T-helper 1 cell (primary cell): ENCODE measurements at regions not wholly inside any gene's neighbourhood (a gene's known extent, or its start where the extent isn't known, plus 50 kb on each side); places are given as distances from the start of the nearest gene placed in this dataset.

Experiments
- DNase-seq, 5 donors: peaks; one replicate each; pipeline ENCODE4 v3.0.0-alpha.2; 2012 to 2020

DNA sequence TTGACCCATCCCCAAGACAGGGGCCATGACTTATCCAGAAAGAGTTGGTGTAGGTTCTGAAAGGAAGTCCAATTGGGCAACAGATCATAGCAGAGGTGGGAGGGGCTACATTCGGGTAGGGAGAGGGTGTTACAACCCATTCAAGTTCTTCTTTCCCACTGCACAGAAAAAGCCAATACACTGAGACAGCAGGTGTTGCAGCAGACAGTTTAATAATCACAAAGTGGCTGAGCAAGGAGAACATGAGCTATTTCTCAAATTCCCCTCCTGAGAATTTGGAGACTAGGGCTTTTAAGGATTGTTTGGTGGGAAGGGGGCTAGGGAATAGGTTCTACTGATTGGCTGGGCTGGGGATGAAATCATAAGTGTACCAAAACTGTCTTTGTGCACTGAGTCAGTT lies 328.4 kb upstream of the POU3F1 start:
- no peak for DNase-seq

DNA sequence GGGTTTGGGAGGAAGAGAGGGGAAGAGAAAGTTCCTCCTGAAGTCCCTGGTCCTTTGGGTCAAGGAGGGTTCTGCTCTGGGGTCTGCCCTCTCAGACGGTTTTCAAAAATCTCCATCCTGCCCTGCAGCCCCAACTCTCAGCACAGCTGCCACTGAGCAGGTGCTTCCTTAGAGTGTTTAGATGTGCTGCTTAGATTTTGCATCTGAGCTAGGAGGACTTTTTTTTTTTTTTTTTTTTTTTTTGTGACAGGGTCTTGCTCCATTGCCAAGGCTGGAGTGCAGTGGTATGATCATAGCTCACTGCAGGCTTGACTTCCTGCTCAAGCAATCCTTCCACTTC lies 324.9 kb upstream of the POU3F1 start:
- DNase-seq, result no peak

DNA sequence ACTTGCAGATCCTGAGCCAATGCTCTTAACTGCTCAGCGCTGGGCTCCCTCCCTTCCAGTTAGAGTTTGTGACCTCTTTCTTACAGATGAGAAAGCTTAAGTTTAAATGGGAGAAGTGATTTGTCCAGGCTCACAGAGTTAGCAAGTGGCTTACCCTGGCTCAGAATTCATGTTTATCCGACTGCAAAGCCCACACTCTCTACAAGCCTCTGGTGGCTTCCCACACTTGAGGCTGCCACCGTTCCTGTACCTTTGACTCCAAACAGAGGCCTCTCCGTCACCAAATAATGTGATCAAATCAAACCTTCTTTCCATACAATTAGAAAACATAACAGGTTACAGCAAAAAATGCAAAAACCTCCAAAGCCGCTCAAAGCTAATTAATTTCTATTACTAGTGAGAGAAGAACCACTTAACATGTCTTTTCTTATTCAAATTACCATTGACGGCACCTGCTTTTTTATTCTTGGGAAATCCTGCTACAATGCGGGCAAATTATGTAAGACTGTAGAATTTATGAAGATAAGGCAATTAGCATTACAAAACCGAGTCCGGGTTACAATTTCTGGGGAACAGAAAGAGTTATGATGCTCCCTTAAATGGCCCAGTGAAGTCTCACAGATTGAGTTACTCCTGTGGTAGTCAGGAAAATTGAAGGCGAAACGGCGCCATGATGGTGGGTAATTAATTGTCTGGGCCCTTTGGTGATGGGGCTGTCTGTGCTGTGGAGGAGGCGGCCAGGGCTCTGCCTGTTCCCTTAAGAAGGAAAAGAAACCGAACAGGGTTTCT lies 324.3 kb upstream of the POU3F1 start:
- no peak for DNase-seq

DNA sequence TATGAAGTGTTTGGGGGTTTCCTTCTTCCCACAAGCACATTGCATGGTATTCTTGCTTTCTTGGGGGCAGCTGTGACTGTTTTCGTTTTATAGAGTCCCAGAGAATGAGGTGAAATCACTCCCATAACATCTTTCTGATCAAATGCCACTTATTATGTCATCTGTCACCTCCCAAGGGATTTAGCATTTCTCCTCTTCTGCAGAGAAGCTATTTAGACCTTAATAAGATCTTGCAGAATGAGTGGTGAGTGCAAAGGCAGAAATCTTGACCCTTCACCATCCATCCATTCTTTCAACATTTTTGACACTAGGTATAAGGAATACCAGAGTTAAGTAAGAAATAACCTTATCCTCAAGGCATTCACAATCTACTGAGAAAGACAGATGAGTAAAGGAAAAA lies 318.6 kb upstream of the POU3F1 start:
- no peak for DNase-seq

DNA sequence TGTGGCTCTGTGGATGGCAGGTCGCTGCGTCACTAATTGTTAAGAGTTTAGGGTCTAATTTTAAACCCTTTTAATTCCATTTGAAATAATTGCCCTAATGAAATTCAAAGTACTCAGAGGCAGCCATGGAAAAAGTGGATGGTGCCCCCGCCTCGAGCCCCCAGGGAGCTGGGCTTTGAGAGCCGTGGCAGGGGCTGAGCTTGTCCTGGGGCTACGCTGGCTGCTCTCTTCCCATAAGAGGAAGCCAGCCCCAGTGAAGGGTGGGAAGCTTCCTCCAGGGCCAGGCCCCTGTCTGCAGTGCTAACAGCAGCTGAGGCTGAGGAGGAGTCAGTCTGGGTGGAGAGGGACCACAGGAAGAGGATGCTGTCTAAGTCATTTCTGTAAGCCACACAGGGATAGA lies 315.0 kb upstream of the POU3F1 start:
- no peak for DNase-seq

DNA sequence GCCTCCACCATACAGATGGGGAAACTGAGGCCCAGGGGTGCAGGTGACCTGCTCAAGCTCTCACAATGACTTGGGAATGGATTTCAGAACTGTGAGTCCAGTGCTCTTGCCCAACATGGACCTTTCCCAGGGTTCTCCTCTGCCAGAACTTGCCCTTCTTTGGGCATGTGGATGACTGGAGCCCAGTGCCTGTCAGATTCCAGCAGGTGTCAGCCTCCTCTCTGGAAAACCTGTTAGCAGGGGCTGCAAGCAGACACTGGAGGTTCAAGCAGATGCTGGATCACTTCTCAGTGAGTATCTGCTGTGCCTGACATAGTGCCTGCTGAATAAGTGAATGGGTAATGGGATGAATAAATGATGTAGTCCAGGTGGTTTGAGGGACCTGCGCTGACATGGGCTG lies 314.2 kb upstream of the POU3F1 start:
- DNase-seq, result no peak

DNA sequence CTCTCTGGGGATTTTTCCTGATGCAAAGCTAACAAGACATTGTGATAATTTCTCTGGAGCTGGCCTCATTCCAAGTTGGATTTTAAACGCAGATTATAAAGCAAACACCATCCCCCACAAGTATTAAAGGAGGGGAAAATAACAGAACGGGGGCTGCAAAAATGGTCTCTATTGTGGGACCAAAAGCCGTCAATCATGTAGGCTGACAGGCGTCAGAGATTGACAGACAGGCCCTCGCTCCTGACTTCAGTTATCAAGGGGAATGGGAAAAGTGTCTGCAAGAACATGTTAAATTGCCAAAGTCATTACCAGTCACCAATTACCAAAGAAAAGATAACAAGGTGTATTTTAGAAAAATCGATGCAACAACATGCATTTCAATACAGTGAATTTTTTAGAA lies 307.4 kb upstream of the POU3F1 start:
- DNase-seq, result no peak

DNA sequence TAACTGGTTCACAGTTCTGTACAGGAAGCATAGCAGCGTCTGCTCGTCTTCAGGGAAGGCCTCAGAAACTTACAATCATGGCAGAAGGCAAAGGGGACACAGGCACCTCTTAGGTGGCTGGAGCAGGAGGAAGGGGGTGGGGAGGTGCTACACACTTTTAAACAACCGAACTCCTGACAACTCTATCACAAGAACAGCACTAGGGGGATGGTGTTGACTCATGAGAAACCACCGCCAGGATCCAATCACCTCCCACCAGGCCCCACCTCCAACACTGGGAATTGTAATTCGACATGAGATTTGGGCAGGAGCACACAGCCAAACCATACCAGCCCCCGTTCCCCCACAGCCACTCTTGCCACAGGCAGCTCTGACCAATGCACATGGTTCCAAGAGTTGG lies 306.3 kb upstream of the POU3F1 start:
- no peak for DNase-seq

DNA sequence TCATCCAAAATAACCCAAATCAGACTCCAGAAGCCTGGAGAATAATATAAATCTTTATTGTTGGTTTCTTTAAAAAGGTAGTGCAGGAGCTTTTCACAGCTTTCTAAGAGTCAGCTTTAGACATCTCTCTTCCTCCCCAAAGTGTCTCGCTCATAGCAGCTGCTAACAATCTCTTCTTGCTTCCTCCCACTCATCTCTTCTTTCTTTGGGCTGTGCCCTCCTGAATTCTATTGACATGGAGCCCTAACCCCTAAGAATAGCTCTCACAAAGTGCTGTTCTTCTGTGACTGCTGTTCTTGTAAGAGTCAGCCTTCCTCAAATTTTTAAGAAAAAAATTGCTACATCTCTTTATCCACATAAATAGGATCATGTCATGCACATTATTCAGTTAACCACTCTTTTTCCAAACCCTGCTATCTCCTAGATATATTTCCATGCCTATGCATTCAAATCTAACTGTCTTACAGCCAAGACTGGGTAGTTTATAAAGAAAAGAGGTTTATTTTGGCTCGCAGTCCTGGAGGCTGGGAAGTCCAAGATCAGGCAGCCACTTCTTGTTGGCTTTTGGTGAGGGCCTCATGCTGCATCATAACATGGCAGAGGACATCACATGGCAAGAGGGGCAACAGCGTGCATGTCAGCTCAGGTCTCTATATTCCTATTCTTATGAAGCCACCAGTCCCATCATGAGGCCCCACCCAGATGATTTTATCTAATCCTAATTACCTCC lies 301.0 kb upstream of the POU3F1 start:
- DNase-seq, result no peak

DNA sequence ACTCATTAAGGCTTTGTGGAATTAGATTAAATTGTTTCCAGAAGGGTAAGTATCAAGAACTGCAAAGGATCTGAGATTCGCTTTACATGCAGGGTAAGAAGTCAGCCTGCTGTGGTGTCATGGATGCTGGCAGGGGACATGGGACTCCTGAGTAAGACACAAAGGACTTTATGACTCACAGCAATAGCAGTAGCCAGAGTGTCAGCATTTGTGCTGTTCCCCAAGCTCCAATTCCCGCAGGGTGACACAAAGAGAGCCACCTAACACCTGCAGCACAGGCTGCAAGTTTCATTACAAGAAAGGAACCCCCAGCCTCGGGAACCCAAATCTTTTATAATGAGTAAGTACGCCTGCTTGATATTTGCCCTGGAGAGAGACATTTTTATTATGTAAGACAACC lies 298.1 kb upstream of the POU3F1 start:
- DNase-seq, result peak in 1 of 5 donors; percentile 43

DNA sequence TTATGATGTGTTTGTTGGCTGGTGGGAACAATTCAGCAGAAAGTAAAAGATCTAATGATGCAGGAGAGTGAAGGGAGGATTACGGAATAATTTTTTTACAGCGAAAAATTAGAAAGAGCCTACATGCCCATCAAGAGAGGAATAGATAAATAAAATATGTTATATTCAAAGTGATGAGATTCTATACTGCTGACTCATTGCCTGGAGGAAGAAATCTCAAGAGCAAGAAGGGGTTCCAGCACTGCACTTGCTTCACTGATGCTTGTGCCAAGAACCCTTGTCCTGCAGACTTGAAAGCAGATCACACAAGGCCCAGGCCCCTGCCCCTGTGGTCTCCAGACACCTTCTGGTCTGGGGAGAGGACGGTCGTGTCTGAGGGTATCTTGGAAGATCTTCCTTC lies 295.1 kb upstream of the POU3F1 start:
- DNase-seq, result no peak

DNA sequence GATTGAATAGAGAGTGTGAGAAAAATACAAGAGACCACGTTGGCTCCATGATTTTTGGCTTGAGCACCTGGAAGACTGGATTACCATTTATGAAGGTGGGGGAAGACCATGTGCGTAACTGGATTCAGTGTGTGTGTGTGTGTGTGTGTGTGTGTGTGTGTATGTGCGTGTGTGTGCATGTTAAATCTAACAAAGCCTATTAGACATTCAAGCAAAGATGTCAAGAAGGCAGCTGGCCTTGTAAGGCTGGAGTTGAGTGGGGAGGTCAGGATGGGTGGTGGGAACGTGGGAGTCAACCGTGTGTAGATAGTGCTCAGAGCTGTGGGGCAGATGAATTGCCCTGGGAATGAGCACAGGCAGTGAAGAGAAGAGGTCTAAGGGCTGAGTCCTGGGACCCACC lies 293.8 kb upstream of the POU3F1 start:
- no peak for DNase-seq

DNA sequence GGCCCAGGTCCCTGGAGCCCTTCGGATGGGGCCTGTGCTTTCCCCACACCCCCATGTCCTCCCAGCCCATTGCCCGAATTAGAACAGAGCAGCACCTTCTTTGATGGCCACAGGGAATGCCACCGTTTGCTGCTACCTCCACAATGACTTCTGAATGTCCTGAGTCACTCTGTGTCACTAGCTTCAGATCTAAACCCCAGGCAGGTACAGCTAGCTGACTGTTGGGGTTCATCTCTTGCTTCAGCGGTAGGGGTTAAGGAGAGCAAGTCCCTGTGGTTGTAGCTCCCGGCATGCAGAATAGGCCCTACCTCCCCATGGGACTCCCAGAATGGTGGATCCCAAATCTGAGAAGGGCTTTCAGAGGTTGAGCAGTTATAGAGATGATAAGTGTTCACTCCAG lies 291.1 kb upstream of the POU3F1 start:
- no peak for DNase-seq

DNA sequence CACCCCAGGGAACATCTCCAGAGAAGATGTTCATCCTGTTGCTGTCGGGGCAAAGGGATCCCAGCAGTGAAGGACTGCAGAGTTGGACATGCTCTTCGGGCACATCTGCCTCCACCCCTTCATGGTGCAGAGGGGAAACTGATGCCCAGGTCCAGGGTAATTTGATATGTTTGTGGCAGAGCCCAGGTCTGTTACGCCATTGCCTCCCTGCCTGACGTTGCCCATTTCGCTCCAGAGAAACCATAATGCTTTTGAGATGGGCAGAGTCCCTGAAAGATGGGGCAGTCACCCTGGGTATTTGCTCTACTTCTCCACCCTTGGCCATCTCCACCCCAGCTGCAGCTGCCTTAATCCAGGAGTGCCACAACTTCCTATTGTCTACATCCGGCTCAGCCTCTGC lies 290.4 kb upstream of the POU3F1 start:
- DNase-seq, result no peak

DNA sequence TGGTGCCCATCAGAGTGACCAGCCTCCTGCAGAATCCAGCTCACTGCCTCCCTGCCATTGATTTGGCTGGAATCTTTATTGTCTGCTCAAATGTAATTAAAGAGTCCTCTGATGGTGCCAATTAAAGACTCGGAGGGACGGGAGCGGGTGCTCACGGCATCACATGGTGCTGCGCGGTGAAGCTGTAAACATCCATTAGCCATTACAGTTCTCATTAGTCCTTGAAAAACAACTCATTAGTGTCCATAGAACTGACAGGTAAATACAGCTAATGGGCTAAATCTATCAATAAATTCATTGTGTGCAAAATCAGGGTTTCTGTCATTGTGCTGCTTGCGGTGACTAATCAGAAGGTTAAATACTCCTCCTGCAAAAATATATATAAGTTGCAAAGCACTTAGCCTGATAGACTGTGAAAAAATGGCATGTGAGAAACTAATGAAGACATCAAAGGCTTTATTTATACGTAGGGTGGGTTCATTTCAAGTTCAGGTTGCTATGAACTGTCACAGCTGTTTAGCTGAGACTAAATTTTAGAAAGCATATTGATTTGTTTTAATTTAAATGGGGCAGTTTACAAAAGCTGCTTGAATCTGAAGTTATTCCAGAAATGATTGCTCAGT lies 289.8 kb upstream of the POU3F1 start:
- DNase-seq, result no peak

DNA sequence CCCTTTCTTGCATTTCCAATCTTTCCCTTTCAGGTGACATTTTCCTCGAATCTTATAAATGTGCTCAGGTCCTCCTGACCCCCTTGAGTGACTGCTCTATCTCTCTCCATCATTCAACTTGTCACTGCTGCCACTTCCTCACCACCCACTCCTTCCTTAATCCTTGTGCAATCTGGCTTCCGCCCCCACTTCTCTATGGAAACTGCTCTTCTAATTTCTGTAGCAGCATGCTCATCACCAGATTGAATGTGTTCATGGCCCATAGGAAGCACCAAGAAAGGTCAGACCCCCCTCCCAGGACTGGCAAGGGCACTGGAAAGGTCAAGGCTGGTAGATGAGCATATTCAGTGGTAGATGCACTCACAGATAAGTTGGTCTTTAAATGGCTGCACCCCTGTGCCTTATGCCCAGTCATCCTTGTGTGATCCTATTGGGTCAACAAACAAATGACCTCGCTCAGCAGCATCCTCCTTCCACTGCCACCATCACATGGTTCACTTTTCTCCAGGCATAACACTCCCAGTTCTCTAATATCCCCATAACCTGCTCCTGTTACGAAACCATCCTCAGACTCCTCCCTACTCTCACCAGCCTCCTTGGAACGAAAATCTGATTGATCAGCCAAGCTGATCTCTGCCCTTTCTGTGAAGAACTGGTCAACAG lies 288.5 kb upstream of the POU3F1 start:
- no peak for DNase-seq

DNA sequence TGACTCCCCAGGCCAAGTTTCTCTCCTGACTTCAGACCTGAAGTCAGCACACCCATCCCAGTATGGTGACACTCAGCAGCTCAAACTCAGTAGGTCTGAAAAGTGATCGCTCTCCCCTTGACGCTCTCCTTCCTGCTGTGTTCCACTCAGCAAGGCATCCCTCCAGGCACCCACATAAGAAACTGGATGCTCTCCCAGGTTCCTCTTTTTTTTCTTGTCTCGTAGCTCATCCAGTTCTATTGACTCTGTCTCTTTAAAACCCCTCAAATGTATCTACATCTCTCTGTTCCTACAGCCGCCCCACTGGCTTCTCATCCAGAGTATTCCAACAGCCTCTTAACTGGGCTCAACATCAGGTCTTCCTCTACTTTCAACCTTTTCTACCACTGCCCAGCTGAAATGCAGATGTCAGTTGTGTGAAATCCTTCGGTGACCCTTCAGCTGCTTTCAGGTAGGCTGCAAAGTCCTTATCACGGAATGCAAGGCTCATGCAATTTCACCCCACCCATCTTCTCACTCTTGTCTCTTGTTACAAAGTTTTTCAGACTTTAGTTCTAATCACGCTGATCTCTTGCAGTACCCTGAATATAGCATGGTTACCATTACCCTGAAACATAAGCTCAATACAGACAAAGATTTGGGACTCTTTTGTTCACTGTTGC lies 286.2 kb upstream of the POU3F1 start:
- DNase-seq, result no peak

DNA sequence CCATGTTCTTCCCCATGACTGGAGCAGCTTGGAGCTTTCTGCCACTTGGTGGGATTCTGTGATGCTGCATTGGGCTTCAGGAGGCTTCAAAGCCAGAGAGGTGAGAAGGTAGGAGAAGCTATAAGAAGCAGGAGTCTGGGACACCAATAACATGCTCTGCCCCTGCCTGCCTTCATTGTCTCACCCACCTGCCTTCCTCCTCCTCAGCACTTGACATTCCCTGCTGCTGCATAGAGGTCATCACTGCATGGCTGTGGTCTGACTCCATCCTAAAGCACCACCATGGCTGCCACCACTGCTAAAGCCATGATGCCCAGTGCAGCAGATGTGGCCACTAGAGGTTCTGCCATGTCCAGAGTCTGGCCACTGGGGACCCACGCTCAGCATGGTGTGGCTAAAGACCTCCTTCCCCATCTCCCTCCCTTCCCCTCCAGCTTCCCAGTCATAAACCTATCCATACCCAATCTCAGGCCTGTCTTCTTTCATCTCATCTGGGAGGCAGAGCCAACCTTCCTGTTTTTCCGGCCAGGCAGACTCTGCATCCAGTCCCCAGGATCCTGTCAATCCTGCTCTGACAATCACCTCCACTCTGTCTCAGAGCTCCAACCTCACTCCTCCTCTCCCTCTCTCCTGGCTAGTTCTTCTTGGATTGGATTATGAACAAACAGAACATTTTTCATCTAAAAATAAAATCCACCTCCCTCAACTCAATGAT lies 285.1 kb upstream of the POU3F1 start:
- no peak for DNase-seq

DNA sequence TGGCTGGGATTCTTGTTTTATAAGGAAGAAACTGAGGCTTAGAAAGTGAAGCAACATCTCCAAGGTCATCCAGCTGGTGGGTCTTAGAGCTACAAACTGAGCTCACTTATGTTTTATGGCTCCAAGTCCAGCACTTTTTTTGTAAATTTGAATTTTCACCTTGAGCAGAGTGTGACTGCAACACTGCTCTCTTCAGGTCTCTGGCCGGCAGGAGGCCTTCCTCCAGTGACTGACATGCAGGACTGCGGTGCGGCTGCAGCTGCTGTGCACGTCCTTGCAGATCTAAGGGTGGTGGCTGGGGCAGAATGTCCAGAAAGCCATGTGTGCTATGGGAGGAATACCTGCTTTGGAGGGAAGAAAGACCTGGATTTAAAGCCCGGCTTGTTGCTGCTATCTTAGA lies 284.2 kb upstream of the POU3F1 start:
- no peak for DNase-seq

DNA sequence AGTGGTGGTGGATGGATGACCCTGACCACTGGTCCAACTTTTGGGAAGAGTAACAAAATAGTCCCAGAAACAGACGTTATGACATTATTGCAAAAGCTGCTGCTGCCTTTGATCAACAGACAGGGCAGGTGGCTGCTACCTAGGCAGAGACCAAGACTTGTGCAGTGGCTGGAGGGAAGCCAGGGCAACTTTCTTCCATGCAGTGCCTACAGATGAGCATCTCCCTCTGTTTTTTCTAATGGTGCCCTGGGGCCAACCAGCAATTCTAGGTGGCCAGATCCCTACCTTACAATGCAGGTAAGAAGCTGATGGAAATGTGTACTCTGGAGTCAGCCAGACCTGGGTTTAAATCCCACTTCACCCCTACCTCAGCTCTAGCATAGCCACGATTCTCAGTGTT lies 283.1 kb upstream of the POU3F1 start:
- no peak for DNase-seq

DNA sequence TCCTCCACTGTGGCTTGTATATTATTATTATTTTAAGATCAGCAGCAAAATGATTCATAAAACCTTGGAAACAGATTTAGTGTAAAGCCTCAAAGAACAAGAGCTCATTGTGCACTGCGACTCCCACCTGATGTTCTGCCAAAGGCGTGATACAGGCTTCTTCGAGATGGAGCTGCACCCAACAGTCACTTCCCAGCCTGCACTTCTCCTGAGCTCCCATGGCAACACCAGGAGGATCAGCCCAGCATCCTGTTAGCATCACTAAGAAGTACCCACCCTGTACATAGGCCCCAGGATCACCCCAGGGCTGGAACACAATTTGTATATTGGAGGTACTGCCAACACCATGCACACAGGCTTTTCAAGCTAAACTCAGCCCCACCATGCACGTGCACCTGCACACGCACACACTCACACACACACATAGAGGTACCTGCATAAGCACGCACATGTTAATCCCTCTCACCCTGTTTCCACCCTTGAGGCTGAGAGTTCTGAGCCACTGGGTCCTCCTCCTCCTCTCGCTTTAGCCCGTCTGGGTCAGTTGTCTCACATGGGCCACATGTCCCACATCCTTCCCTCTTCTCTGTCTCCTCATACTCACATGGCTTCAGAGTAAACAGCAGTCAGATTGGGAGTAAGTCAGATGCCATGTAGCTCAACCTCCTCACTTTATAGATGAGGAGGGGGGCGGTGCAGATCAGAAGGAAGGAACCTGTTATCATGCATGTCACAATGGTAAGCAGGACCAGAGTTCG lies 281.9 kb upstream of the POU3F1 start:
- no peak for DNase-seq

DNA sequence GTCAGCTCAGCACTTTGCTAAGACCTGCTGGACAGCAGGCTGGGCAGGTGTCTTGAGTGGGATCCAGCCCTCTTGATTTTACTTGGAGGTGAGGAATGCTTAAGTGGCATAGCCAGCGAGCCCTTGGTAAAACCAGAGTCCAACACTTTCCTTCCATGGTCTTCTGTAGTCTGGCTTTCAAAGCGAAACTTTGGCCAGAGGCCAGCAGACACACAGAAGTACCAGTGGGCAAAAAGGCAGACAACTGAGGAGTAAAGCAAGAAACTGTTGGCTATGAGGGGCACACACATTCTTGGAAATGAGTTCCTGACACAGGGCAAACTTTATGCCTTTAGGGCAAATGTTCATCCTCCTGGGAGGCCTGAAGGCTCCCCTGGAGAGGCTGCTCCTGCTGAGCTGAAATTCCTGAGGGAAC lies 281.0 kb upstream of the POU3F1 start:
- no peak for DNase-seq
